K562 (cell line): ENCODE measurements at regions not wholly inside any gene's neighbourhood (a gene's known extent, or its start where the extent isn't known, plus 50 kb on each side); places are given as distances from the start of the nearest gene placed in this dataset.
A peak's percentile ranks its signal among the peaks of the same experiment; 100 is the strongest.

Experiments
- ATAC-seq: fragments of 200-7000 bp; cut with Tn5 transposase; 3 replicates; pipeline ENCODE4 v1.9.1; 2020; ENCODE audit warnings: moderate library complexity
- BruUV-seq: library from RNA; stranded (reverse); fragments of 400-500 nt; replicated peaks from 2 replicates; lab custom pipeline; 2021; lab: Mats Ljungman, UMichigan
- CTCF ChIA-PET: fragments of 300-600 bp; formaldehyde crosslinking; extraction: SDS; loops from one replicate; lab custom pipeline; 2021; ENCODE audit warnings: low intra/inter-chr PET ratio; lab: Yijun Ruan, JAX
- POLR2A ChIA-PET: fragments of 300-600, 350-650 bp; sonication (Branson Sonifier 250); formaldehyde crosslinking; extraction: SDS; loops from one replicate; lab custom pipeline; 2021; ENCODE audit warnings: antibody characterized with exemption, inconsistent platforms; lab: Yijun Ruan, JAX
- DNase-seq, 4 experiments: peaks; one replicate each; pipeline versions ENCODE4 v3.0.0 to v3.0.0-alpha.2; 2011 to 2018; ENCODE audit warnings: low spot score in 3 of 4, mixed read lengths in 3 of 4; ENCODE audit errors: extremely low read depth in 1 of 4
- FAIRE-seq: peaks from 2 replicates; lab custom pipeline; 2011; peaks lifted over from hg19 to GRCh38; lab: Jason Lieb, UNC
- H2AFZ ChIP-seq: 2 replicates; pipeline ENCODE4 v1.6.0; 2011; ENCODE audit warnings: low read depth, low read length, control low read depth, inconsistent platforms
- H3K27ac ChIP-seq: fragments of 200-600 bp; 3 replicates; pipeline ENCODE4 v1.8.0; 2011; ENCODE audit warnings: low read depth, mild to moderate bottlenecking, control low read depth, inconsistent platforms, low read length, moderate library complexity, mixed read lengths; ENCODE audit errors: extremely low read depth
- H3K27me3 ChIP-seq, 2 experiments: fragments of 300-600 bp in 1 of 2; 2 replicates in 1 of 2; 3 replicates in 1 of 2; pipeline versions ENCODE4 v1.6.0 to v1.8.0; 2011; ENCODE audit warnings: inconsistent platforms in 2 of 2, low read length in 2 of 2, mild to moderate bottlenecking in 1 of 2, mixed read lengths in 1 of 2, moderate library complexity in 1 of 2; ENCODE audit not compliant: control insufficient read depth in 2 of 2, insufficient read depth in 2 of 2
- H3K36me3 ChIP-seq: fragments of 300-600 bp; 3 replicates; pipeline ENCODE4 v1.8.0; 2011; ENCODE audit warnings: mild to moderate bottlenecking, low read length, inconsistent platforms; ENCODE audit not compliant: control insufficient read depth, insufficient read depth
- H3K4me1 ChIP-seq, 2 experiments: fragments of 200-600 bp in 1 of 2; replicated peaks in 1 of 2; 2 replicates in 1 of 2; 3 replicates in 1 of 2; pipeline versions ENCODE4 v1.5.1 to v1.8.0; 2011; ENCODE audit warnings: inconsistent platforms in 2 of 2, low read length in 2 of 2, mild to moderate bottlenecking in 1 of 2, mixed read lengths in 1 of 2, moderate library complexity in 1 of 2; ENCODE audit not compliant: control insufficient read depth in 2 of 2, insufficient read depth in 2 of 2
- H3K4me2 ChIP-seq: 2 replicates; pipeline ENCODE4 v1.6.1; 2011; ENCODE audit warnings: low read length, control low read depth, inconsistent platforms, mixed read lengths; ENCODE audit not compliant: insufficient read depth
- H3K4me3 ChIP-seq: fragments of 200-600 bp; sonication (generic), shearing (Covaris generic); 2 replicates; pipeline ENCODE4 v1.5.1; 2016; ENCODE audit warnings: control low read depth, inconsistent platforms
- H3K79me2 ChIP-seq: fragments of 200-600 bp; 3 replicates; pipeline ENCODE4 v1.8.0; 2011; ENCODE audit warnings: low read length, inconsistent platforms; ENCODE audit not compliant: control insufficient read depth, insufficient read depth
- H3K9ac ChIP-seq, 2 experiments: 2 replicates each; pipeline versions ENCODE4 v1.6.0 to v1.6.1; 2011; ENCODE audit warnings: low read depth in 2 of 2, low read length in 2 of 2, control low read depth in 1 of 2, inconsistent platforms in 1 of 2, mild to moderate bottlenecking in 1 of 2, mixed read lengths in 1 of 2; ENCODE audit not compliant: insufficient read depth in 1 of 2
- H3K9me1 ChIP-seq: one replicate; pipeline ENCODE4 v1.6.0; 2011; ENCODE audit warnings: inconsistent platforms, mild to moderate bottlenecking, low read length, moderate library complexity; ENCODE audit not compliant: control insufficient read depth, insufficient read depth
- H3K9me3 ChIP-seq: replicated peaks from 2 replicates; pipeline ENCODE4 v1.5.1; 2011; ENCODE audit warnings: low read depth, low read length, inconsistent platforms; ENCODE audit not compliant: control insufficient read depth, insufficient read depth
- H4K20me1 ChIP-seq: replicated peaks from 2 replicates; pipeline ENCODE4 v1.6.1; 2011; ENCODE audit warnings: low read length, inconsistent platforms, mixed read lengths; ENCODE audit not compliant: control insufficient read depth, insufficient read depth
- ADNP ChIP-seq: fragments of 200-800 bp; sonication (Bioruptor generic); IDR thresholded peaks from 2 replicates; pipeline ENCODE4 v1.6.1; 2016; ENCODE audit warnings: missing genetic modification characterization, missing compliant biosample characterization
- BCOR ChIP-seq: fragments of 450-650 bp; IDR thresholded peaks from 2 replicates; pipeline ENCODE4 v1.6.1; 2016
- KDM1A ChIP-seq, 2 experiments: fragments of 450-650 bp; IDR thresholded peaks; 2 replicates each; pipeline ENCODE4 v1.6.1; 2016; ENCODE audit warnings: mild to moderate bottlenecking in 2 of 2
- NR2C1 ChIP-seq, 2 experiments: fragments of 450-650 bp; IDR thresholded peaks; 2 replicates each; pipeline ENCODE4 v1.6.1; 2017; ENCODE audit warnings: mild to moderate bottlenecking in 2 of 2, antibody characterized with exemption in 1 of 2, inconsistent platforms in 1 of 2, missing compliant biosample characterization in 1 of 2, missing genetic modification characterization in 1 of 2
- RAD51 ChIP-seq: fragments of 450-650 bp; IDR thresholded peaks from 2 replicates; pipeline ENCODE4 v1.7.1; 2016; ENCODE audit warnings: low read depth, mild to moderate bottlenecking, borderline replicate concordance
- RBM25 ChIP-seq: fragments of 200-400 bp; formaldehyde crosslinking; IDR thresholded peaks from 2 replicates; pipeline ENCODE4 v1.6.1; 2018; ENCODE audit warnings: low read length, low read depth, moderate library complexity; ENCODE audit not compliant: severe bottlenecking
- SP1 ChIP-seq: sonication (generic); formaldehyde crosslinking; IDR thresholded peaks from 2 replicates; pipeline ENCODE4 v1.8.1; 2022; ENCODE audit warnings: mild to moderate bottlenecking, missing genetic modification reagents
- TFE3 ChIP-seq: fragments of 450-650 bp; formaldehyde crosslinking; IDR thresholded peaks from 2 replicates; pipeline ENCODE4 v1.4.0; 2020; ENCODE audit warnings: mild to moderate bottlenecking, mixed read lengths
- ZFP30 ChIP-seq: fragments of 250-450 bp; sonication (Bioruptor Pico); IDR thresholded peaks from 2 replicates; pipeline ENCODE4 v1.8.0; 2022; ENCODE audit warnings: moderate library complexity, mild to moderate bottlenecking, inconsistent platforms, borderline replicate concordance
- ZNF3 ChIP-seq: fragments of 250-450 bp; sonication (Bioruptor Pico); IDR thresholded peaks from 2 replicates; pipeline ENCODE4 v1.5.0; 2021; ENCODE audit warnings: mild to moderate bottlenecking, moderate library complexity
- ZSCAN32 ChIP-seq: fragments of 450-650 bp; formaldehyde crosslinking; IDR thresholded peaks from 2 replicates; pipeline ENCODE4 v1.4.0; 2020; ENCODE audit warnings: mild to moderate bottlenecking, moderate library complexity
- WGBS: fragments of 100-300 bp; shearing (Covaris generic); methylation state at CpG from one replicate; pipeline ENCODE4 v1.1.6; 2016; ENCODE audit warnings: low coverage, mixed read lengths; ENCODE audit not compliant: insufficient coverage; ENCODE audit errors: missing lambda C conversion rate; 5-methylcytosine and 5-hydroxymethylcytosine counted together
- in situ Hi-C: fragments of 300-500 bp; cut with MboI; formaldehyde crosslinking; loops from 4 replicates; pipeline ENCODE4 v1.15.0; 2018; ENCODE audit warnings: inconsistent platforms, mixed read lengths
- intact Hi-C: fragments of 100-400 bp; cut with micrococcal nuclease; formaldehyde crosslinking; loops from 2 replicates; pipeline ENCODE4 v1.14.2; 2022

GRCh38 chr11:46198245-46199240, 77.3 kb upstream of the PHF21A start:
- Histone ChIP-seq H3K27me3 (peaks cover 0 to 3% of the 10 kb centered on the region in 2 experiments; a peak in 2 of 5 replicates), H3K36me3 (no peaks in the 10 kb centered on the region), H3K27ac (no peak overlapping the region), H3K4me1 (no peaks in the 10 kb centered on the region; a peak in 1 of 5 replicates), H3K4me2 (no peak overlapping the region), H3K9ac (no peak overlapping the region), H2AFZ (peak overlapping the region; percentile 49; the same call in 1 of the 2 replicates), H4K20me1 (no peaks in the 10 kb centered on the region), H3K4me3 (no peak overlapping the region), H3K79me2 (no peaks in the 10 kb centered on the region), H3K9me1 (no peaks in the 10 kb centered on the region), H3K9me3 (no peaks in the 10 kb centered on the region)
- no peak for DNase-seq
- CTCF ChIA-PET: no interaction called here
- in situ Hi-C loops (no loop called here), intact Hi-C loops (no loop called here)
- no peak for ATAC-seq
- 22% methylated on average over 8 of the region's 8 CpGs for WGBS
- no peak for FAIRE-seq
- no TSS peak for BruUV-seq
- POLR2A ChIA-PET: interaction anchor here (0.6 kb wide), 2 partner anchors 44 to 306 kb away, joined by 3 read pairs; no protein-coding TSS in a partner anchor
- peak; percentile 86 for TF ChIP-seq ADNP (tag)
- TF ChIP-seq KDM1A (IDR thresholded peaks at IDR 0.05): peak in 1 of 2 experiments; percentile 58; a peak in 2 of 4 replicates
- no peak for TF ChIP-seq NR2C1 (IDR thresholded peaks at IDR 0.05)
- no peak for TF ChIP-seq NR2C1 (tag; IDR thresholded peaks at IDR 0.05)
- TF ChIP-seq RBM25: peak; percentile 91
- peak; percentile 80 for TF ChIP-seq TFE3 (CRISPR knock-in tag)
- TF ChIP-seq SP1 (CRISPR knock-in tag): no peak
- no peak for TF ChIP-seq ZFP30
- TF ChIP-seq BCOR: peak; percentile 88
- no peak for TF ChIP-seq ZNF3 (CRISPR knock-in tag)
- TF ChIP-seq RAD51: peak; percentile 13; the same call in 1 of the 2 replicates
- no peak for TF ChIP-seq ZSCAN32
